Activated T-helper 2 cell treated with anti-CD3 and anti-CD28 coated beads, Interferon-gamma antibody, Interleukin-2, Interleukin-4, amounts not matched to agents 10 μg/mL and 5 μg/mL and 100 μg/mL, durations not matched to agents 14 hours and 24 hours and 36 hours (primary cell): ENCODE measurements at regions not wholly inside any gene's neighbourhood (a gene's known extent, or its start where the extent isn't known, plus 50 kb on each side); places are given as distances from the start of the nearest gene placed in this dataset.

Experiments
- DNase-seq: peaks from one replicate; pipeline ENCODE4 v3.0.0; 2021; ENCODE audit warnings: low spot score
- H3K27ac Mint-ChIP-seq: one replicate; pipeline ENCODE4 v1.8.0; 2021; ENCODE audit warnings: mixed read lengths
- H3K27me3 Mint-ChIP-seq: one replicate; pipeline ENCODE4 v1.8.0; 2021; ENCODE audit warnings: low read depth, mixed read lengths
- H3K36me3 Mint-ChIP-seq: one replicate; pipeline ENCODE4 v1.8.0; 2021; ENCODE audit warnings: low read depth, mixed read lengths
- H3K4me1 Mint-ChIP-seq: one replicate; pipeline ENCODE4 v1.8.0; 2021; ENCODE audit warnings: low read depth, mixed read lengths
- H3K4me3 Mint-ChIP-seq: one replicate; pipeline ENCODE4 v1.8.0; 2021; ENCODE audit warnings: low read depth, mild to moderate bottlenecking, moderate library complexity, mixed read lengths
- H3K9me3 Mint-ChIP-seq: one replicate; pipeline ENCODE4 v1.8.0; 2021; ENCODE audit warnings: mixed read lengths
- intact Hi-C: fragments of 100-400 bp; cut with micrococcal nuclease; formaldehyde crosslinking; loops from one replicate; pipeline ENCODE4 v1.15.1; 2023

- H3K4me1 Mint-ChIP-seq = no peaks in the 10 kb centered on the region
- no peaks in the 10 kb centered on the region for H3K36me3 Mint-ChIP-seq
- H3K27ac Mint-ChIP-seq = no peak overlapping the region
- DNase-seq = no peak
- H3K4me3 Mint-ChIP-seq = no peak overlapping the region
- no peaks in the 10 kb centered on the region for H3K9me3 Mint-ChIP-seq
- H3K27me3 Mint-ChIP-seq = no peaks in the 10 kb centered on the region
- intact Hi-C loops = no loop called here
Measured at GRCh38 chr18:39701055-39701783, 2135.6 kb upstream of the CELF4 start.

DNA sequence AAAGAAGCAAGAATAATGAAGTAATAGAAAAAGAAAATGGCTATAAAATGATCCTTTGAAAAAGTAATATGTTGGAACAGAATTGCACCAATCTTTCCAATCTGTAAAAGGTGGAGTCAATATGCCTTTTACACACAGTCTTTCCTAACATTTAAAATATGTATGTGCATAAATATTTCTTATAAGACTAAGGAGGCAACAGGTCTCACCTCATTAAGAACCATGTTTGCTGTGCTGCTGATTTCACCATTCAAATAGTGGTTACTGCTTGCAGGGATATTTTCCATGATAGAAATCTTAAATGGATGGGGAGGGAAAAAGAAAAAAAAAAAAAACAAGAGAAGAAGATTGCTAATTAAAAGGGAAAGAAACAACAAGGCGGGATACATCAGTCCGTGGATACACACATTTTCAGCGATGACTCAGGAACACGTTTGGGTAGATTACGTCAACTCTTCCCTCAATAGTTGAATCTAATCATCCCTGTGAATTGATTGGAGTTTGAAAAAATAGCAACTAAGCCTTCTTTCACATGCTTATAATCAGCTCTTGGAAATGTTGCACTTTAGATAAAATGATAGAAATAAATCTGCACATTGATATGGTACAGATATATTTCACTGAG is 2133.9 kb upstream of the CELF4 start:
- H3K36me3 Mint-ChIP-seq = no peaks in the 10 kb centered on the region
- H3K4me1 Mint-ChIP-seq = no peaks in the 10 kb centered on the region
- no peak overlapping the region for H3K27ac Mint-ChIP-seq
- H3K9me3 Mint-ChIP-seq = peaks cover 5% of the 10 kb centered on the region
- H3K27me3 Mint-ChIP-seq = no peaks in the 10 kb centered on the region
- H3K4me3 Mint-ChIP-seq = no peak overlapping the region
- no peak for DNase-seq
- intact Hi-C loops = no loop called here

GRCh38 chr18:39698436-39698835 is 2132.8 kb upstream of the CELF4 start:
- intact Hi-C loops = no loop called here
- H3K27me3 Mint-ChIP-seq = no peaks in the 10 kb centered on the region
- no peaks in the 10 kb centered on the region for H3K36me3 Mint-ChIP-seq
- peaks cover 5% of the 10 kb centered on the region for H3K9me3 Mint-ChIP-seq
- no peak overlapping the region for H3K27ac Mint-ChIP-seq
- DNase-seq = no peak
- no peaks in the 10 kb centered on the region for H3K4me1 Mint-ChIP-seq
- H3K4me3 Mint-ChIP-seq = no peak overlapping the region

DNA sequence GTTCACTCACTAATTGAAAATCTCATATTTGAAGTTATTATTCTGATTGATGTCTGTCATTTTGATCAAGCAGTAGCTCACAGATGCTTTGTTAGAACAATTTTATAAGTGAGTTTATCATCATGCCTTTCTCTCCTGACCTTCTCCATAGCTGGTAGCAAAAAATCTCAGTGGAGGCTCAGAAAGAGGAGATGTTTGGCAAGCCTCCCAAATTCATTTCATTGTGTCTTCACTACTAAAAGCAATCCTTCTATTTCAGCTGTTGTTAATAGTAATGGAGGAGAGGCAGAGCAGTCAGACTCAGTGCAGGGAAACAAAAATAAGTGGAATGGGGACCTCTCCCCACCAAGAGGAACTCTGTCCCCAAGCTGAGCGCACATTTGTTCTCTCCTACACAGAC is 2127.8 kb upstream of the CELF4 start:
- H3K4me1 Mint-ChIP-seq = no peaks in the 10 kb centered on the region

GRCh38 chr18:39692367-39693015 is 2126.9 kb upstream of the CELF4 start:
- Mint-ChIP-seq H3K27ac (no peak overlapping the region), H3K4me1 (no peaks in the 10 kb centered on the region), H3K9me3 (peaks cover 13% of the 10 kb centered on the region), H3K27me3 (no peaks in the 10 kb centered on the region), H3K36me3 (no peaks in the 10 kb centered on the region), H3K4me3 (no peak overlapping the region)
- intact Hi-C loops = no loop called here
- DNase-seq = no peak

More for the DNA sequence above, 2127.8 kb upstream of the CELF4 start:
- H3K4me3 Mint-ChIP-seq = no peak overlapping the region
- H3K9me3 Mint-ChIP-seq = peaks cover 9% of the 10 kb centered on the region
- intact Hi-C loops = no loop called here
- H3K27ac Mint-ChIP-seq = no peak overlapping the region
- no peaks in the 10 kb centered on the region for H3K36me3 Mint-ChIP-seq
- DNase-seq = no peak
- H3K27me3 Mint-ChIP-seq = no peaks in the 10 kb centered on the region

DNA sequence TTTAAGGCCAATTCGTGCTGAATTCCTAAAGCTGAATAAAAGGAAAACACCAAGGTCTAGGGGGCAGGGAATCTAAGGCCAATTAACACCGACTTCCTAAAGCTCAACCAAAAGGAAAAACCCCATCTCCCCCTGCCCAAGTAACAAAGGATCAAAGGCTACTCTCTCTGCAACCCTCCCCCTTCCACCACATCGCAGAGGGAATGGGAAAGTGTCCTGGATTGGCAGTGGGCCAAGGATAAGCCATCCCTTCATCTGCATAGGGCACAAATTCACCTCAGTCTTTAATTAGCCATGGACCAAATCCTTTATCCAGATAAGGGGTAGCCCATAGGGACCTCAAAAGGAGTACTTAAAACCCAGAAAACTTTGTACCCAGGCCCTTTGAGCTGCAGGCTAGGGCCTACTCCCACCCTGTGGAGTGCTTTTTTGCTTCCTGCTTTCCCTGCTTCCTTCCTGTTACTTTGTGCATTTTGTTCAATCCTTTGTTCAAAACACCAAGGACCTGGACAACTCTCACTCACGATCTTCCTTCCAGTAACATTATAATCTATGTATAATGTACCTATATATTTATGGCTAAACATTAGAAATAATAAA is 2119.8 kb upstream of the CELF4 start:
- Mint-ChIP-seq H3K9me3 (peaks cover 4% of the 10 kb centered on the region), H3K27ac (no peak overlapping the region), H3K27me3 (no peaks in the 10 kb centered on the region), H3K4me1 (no peaks in the 10 kb centered on the region), H3K4me3 (no peak overlapping the region), H3K36me3 (no peaks in the 10 kb centered on the region)
- intact Hi-C loops = no loop called here
- no peak for DNase-seq

GRCh38 chr18:39681061-39681460 is 2115.5 kb upstream of the CELF4 start:
- Mint-ChIP-seq H3K36me3 (no peaks in the 10 kb centered on the region), H3K9me3 (no peaks in the 10 kb centered on the region), H3K27me3 (no peaks in the 10 kb centered on the region), H3K4me3 (no peak overlapping the region), H3K4me1 (no peaks in the 10 kb centered on the region), H3K27ac (no peak overlapping the region)
- intact Hi-C loops = no loop called here
- no peak for DNase-seq

GRCh38 chr18:39675906-39676305 is 2110.3 kb upstream of the CELF4 start:
- no peaks in the 10 kb centered on the region for H3K27me3 Mint-ChIP-seq
- intact Hi-C loops = no loop called here
- H3K27ac Mint-ChIP-seq = no peak overlapping the region
- DNase-seq = no peak
- no peak overlapping the region for H3K4me3 Mint-ChIP-seq
- no peaks in the 10 kb centered on the region for H3K4me1 Mint-ChIP-seq
- H3K9me3 Mint-ChIP-seq = no peaks in the 10 kb centered on the region
- no peaks in the 10 kb centered on the region for H3K36me3 Mint-ChIP-seq

GRCh38 chr18:39675368-39675767 is 2109.8 kb upstream of the CELF4 start:
- no peak for DNase-seq
- no peak overlapping the region for H3K27ac Mint-ChIP-seq
- H3K36me3 Mint-ChIP-seq = no peaks in the 10 kb centered on the region
- no peak overlapping the region for H3K4me3 Mint-ChIP-seq
- intact Hi-C loops = no loop called here
- H3K4me1 Mint-ChIP-seq = no peaks in the 10 kb centered on the region
- H3K27me3 Mint-ChIP-seq = no peaks in the 10 kb centered on the region
- no peaks in the 10 kb centered on the region for H3K9me3 Mint-ChIP-seq

GRCh38 chr18:39672171-39672570 is 2106.6 kb upstream of the CELF4 start:
- intact Hi-C loops = no loop called here
- Mint-ChIP-seq H3K36me3 (no peaks in the 10 kb centered on the region), H3K9me3 (no peaks in the 10 kb centered on the region), H3K4me3 (no peak overlapping the region), H3K4me1 (peaks cover 4% of the 10 kb centered on the region), H3K27ac (no peak overlapping the region), H3K27me3 (no peaks in the 10 kb centered on the region)
- DNase-seq = no peak

GRCh38 chr18:39667905-39668304 is 2102.3 kb upstream of the CELF4 start:
- Mint-ChIP-seq H3K36me3 (no peaks in the 10 kb centered on the region), H3K27me3 (no peaks in the 10 kb centered on the region), H3K4me3 (no peak overlapping the region), H3K9me3 (peaks cover 10% of the 10 kb centered on the region), H3K4me1 (peaks cover 4% of the 10 kb centered on the region), H3K27ac (no peak overlapping the region)
- DNase-seq = no peak
- intact Hi-C loops = no loop called here

DNA sequence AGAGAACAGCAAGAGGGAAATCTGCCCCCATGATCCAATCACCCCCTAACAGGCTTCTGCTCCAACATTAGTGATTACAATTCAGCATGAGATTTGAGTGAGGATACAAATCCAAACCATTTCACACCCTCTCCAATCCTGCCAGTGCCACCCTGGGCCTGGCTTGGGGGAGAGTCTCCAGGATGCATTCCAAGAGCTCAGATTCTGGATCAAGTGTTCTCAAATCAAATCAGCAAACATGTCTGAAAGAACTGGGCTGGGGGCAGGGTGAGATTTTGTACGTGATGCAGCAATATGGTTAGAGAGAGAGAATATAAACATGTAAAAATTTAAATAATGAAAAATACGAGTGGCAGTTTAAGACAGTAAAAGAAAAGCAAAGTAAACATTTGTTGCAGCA is 2100.9 kb upstream of the CELF4 start:
- H3K4me1 Mint-ChIP-seq = peaks cover 4% of the 10 kb centered on the region
- no peak overlapping the region for H3K27ac Mint-ChIP-seq
- intact Hi-C loops = no loop called here
- H3K36me3 Mint-ChIP-seq = no peaks in the 10 kb centered on the region
- no peaks in the 10 kb centered on the region for H3K27me3 Mint-ChIP-seq
- H3K4me3 Mint-ChIP-seq = no peak overlapping the region
- DNase-seq = no peak
- peaks cover 13% of the 10 kb centered on the region for H3K9me3 Mint-ChIP-seq

GRCh38 chr18:39661856-39662366 is 2096.3 kb upstream of the CELF4 start:
- H3K27me3 Mint-ChIP-seq = no peaks in the 10 kb centered on the region

More at GRCh38 chr18:39661856-39662366, 2096.3 kb upstream of the CELF4 start:
- Mint-ChIP-seq H3K36me3 (no peaks in the 10 kb centered on the region), H3K27ac (no peak overlapping the region), H3K4me1 (no peaks in the 10 kb centered on the region), H3K9me3 (peaks cover 12% of the 10 kb centered on the region), H3K4me3 (no peak overlapping the region)
- no peak for DNase-seq
- intact Hi-C loops = no loop called here
